ENCODE measurements at regions not wholly inside any gene's neighbourhood (a gene's known extent, or its start where the extent isn't known, plus 50 kb on each side); places are given as distances from the start of the nearest gene placed in this dataset.
"Not testable (repeated sequence)": the region's sequence is repeated elsewhere in the genome, so short reads cannot be mapped to it uniquely, and the experiment has no call there.

DNA sequence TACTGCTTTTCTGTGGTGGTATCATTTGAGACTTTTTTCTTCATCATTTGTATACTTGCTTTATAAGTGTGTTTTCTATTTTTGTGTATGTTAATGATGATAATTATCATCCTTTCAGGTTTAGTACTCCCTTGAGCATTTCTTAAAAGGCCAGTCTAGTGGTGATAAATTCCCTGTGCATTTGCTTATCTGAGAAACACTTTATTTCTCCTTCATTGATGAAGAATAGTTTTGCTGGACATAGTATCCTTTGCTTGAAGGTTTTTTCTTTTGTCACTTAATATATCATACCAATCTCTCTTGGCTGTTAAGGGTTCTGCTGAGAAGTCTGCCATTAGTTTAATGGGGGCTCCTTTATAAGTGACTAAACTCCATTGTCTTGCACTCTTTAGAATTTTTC lies 123.2 kb upstream of the IRAK1BP1 start:
- TF ChIP-seq, protein P1, sequence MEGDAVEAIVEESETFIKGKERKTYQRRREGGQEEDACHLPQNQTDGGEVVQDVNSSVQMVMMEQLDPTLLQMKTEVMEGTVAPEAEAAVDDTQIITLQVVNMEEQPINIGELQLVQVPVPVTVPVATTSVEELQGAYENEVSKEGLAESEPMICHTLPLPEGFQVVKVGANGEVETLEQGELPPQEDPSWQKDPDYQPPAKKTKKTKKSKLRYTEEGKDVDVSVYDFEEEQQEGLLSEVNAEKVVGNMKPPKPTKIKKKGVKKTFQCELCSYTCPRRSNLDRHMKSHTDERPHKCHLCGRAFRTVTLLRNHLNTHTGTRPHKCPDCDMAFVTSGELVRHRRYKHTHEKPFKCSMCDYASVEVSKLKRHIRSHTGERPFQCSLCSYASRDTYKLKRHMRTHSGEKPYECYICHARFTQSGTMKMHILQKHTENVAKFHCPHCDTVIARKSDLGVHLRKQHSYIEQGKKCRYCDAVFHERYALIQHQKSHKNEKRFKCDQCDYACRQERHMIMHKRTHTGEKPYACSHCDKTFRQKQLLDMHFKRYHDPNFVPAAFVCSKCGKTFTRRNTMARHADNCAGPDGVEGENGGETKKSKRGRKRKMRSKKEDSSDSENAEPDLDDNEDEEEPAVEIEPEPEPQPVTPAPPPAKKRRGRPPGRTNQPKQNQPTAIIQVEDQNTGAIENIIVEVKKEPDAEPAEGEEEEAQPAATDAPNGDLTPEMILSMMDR (IDR thresholded peaks at IDR 0.05; ENCODE audit: control extremely low read depth, extremely low read depth, low read depth, missing control alignments) = no peak
- no peak for DNase-seq (ENCODE audit: extremely low spot score)
- POLR2A ChIA-PET = no interaction called here
- CTCF ChIA-PET = no interaction called here

DNA sequence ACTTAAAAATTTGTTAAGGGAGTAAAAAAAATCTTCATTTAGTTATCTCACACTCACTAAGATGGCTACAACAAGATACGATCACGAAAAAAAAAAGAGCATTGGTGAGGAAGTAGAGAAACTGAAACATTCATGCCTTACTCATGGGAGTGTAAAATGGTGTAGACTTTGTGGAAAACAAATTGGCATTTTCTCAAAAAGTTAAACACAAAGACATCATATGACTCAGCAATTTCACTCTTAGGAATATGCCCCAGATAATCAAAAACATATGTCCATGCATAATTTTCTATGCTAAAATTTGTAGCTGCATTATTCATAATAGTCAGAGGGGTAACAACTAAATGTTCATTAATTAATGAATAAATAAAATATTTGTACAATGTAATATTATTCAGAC lies 120.9 kb upstream of the IRAK1BP1 start:
- POLR2A ChIA-PET = no interaction called here
- TF ChIP-seq, protein P1 (IDR thresholded peaks at IDR 0.05; ENCODE audit: control extremely low read depth, extremely low read depth, low read depth, missing control alignments) = no peak
- CTCF ChIA-PET = no interaction called here
- no peak for DNase-seq (ENCODE audit: extremely low spot score)

DNA sequence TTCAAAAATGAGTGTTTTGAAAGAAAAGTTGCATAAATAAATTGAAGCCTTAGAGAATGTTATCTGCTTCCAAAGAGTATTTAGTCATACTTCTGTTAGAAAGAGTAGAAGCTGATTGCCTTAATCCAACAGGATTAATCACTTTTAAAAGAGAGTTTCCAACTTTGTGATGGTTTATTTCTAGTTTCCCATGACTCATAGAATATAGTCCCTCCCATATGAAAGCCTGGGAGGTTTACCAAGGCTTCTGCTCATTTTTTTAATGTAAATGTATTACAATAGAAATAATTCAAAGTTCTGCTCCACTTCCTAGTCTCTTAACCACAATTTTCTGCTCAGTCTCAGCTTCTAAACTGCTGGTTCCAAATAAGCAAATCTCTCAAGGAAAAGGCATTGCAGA lies 118.0 kb upstream of the IRAK1BP1 start:
- DNase-seq (ENCODE audit: extremely low spot score) = no peak
- CTCF ChIA-PET = no interaction called here
- TF ChIP-seq, protein P1 (IDR thresholded peaks at IDR 0.05; ENCODE audit: control extremely low read depth, extremely low read depth, low read depth, missing control alignments) = no peak

DNA sequence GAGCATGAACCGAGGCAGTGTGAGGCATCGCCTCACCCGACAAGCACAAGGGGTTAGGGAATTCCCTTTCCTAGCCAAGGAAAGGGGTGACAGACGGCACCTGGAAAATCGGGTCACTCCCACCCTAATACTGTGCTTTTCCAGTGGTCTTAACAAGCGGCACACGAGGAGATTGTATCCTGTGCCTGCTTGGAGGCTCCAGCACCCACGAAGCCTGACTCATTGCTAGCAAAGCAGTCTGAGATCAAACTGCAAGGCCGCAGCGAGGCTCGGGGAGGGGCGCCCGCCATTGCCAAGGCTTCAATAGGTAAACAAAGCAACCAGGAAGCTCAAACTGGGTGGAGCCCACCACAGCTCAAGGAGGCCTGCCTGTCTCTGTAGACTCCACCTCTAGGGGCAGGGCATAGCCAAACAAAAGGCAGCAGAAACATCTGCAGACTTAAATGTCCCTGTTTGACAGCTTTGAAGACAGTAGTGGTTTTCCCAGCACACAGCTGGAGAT lies 109.0 kb upstream of the IRAK1BP1 start:
- CTCF ChIA-PET, POLR2A ChIA-PET: not testable (repeated sequence)

More for the DNA sequence above, 118.0 kb upstream of the IRAK1BP1 start:
- POLR2A ChIA-PET = no interaction called here

DNA sequence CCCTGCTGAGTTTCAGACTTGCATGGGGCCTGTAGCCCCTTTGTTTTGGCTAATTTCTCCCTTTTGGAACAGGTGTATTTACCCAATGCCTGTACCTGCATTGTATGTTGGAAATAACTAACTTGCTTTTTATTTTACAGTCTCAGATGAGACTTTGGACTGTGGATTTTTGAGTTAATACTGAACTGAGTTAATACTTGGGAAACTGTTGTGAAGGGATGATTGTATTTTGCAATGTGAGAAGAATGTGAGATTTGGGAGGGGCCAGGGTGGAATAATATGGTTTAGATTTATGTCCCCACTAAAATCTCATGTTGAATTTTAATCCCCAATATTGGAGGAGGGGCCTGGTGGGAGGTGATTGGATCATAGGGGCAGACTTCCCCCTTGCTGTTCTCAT lies 99.1 kb upstream of the IRAK1BP1 start:
- ChIA-PET CTCF (no interaction called here), POLR2A (no interaction called here)
- no peak for DNase-seq (ENCODE audit: extremely low spot score)
- TF ChIP-seq, protein P1 (IDR thresholded peaks at IDR 0.05; ENCODE audit: control extremely low read depth, extremely low read depth, low read depth, missing control alignments) = no peak

More for the DNA sequence above, 109.0 kb upstream of the IRAK1BP1 start:
- DNase-seq (ENCODE audit: extremely low spot score) = not testable (repeated sequence)

DNA sequence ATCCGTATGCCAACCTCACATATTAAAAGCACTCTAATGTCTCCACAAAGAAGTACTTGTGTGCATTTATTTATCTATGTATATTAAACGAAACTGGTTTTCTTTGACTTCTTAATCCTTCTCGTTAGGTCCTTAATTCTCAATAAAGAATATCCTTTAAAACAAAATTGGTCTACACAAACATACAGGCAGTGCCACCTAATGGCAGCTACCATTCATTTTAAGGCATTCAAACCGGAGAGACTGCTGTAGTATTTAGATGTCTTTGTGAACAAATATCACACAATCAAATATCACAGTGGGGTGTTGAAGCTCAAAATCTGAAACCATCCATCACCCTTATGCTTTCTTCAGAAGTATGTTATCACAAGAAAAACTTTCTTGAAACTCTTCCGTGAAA lies 96.6 kb upstream of the IRAK1BP1 start:
- CTCF ChIA-PET = no interaction called here
- no peak for DNase-seq (ENCODE audit: extremely low spot score)

DNA sequence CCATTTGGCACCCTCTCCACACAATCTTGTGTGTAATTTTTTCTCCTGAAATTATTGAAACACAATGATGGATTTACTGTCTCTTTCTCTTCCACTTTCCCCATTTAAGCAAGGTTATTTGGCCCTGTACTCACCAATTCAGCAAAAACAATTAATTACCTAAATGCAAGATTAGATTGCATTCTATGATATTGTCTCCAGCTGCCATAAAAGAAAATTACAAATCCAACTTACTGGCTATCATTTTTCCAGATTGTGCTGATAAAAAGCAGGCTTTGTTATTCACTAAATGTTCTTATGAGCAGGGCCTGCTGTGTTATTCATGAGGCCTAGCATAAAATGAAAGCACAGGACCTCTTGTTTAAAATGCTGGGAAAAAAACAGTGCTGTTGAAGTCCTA lies 95.8 kb upstream of the IRAK1BP1 start:
- POLR2A ChIA-PET = no interaction called here
- no peak for DNase-seq (ENCODE audit: extremely low spot score)
- TF ChIP-seq, protein P1 (IDR thresholded peaks at IDR 0.05; ENCODE audit: control extremely low read depth, extremely low read depth, low read depth, missing control alignments) = no peak
- CTCF ChIA-PET = no interaction called here

More for the DNA sequence above, 96.6 kb upstream of the IRAK1BP1 start:
- TF ChIP-seq, protein P1 (IDR thresholded peaks at IDR 0.05; ENCODE audit: control extremely low read depth, extremely low read depth, low read depth, missing control alignments) = no peak
- POLR2A ChIA-PET = no interaction called here
